ENCODE measurements at regions not wholly inside any gene's neighbourhood (a gene's known extent, or its start where the extent isn't known, plus 50 kb on each side); places are given as distances from the start of the nearest gene placed in this dataset.

GRCh38 chr17:37836593-37836992 lies 87.6 kb upstream of the TBC1D3K start:
- Histone ChIP-seq H3K9ac (ENCODE audit: control insufficient read depth, insufficient read depth, low read length) (no peak overlapping the region), H3K79me2 (ENCODE audit: control insufficient read depth, insufficient read depth, low read length) (no peaks in the 10 kb centered on the region), H3K9me3 (replicated peaks; ENCODE audit: control insufficient read depth, insufficient read depth, low read length) (no peaks in the 10 kb centered on the region), H3K27me3 (replicated peaks in 1 of 2; ENCODE audit: control insufficient read depth in 2 of 2, insufficient read depth in 2 of 2, low read length in 1 of 2) (no peaks in the 10 kb centered on the region), H3K4me1 (ENCODE audit: control insufficient read depth, insufficient read depth, low read length) (peaks cover 20% of the 10 kb centered on the region), H4K20me1 (ENCODE audit: control insufficient read depth, insufficient read depth) (no peaks in the 10 kb centered on the region), H3K27ac (ENCODE audit: control insufficient read depth, insufficient read depth) (no peak overlapping the region), H3K36me3 (ENCODE audit: control insufficient read depth in 2 of 2, insufficient read depth in 2 of 2, low read length in 1 of 2) (no peaks in the 10 kb centered on the region), H3K4me3 (no peak overlapping the region), H3K4me2 (ENCODE audit: control insufficient read depth, insufficient read depth) (no peak overlapping the region), H2AFZ (ENCODE audit: control insufficient read depth, low read depth, low read length) (no peak overlapping the region)
- DNase-seq (ENCODE audit: low read depth, low spot score) = no peak
- POLR2A ChIA-PET = no interaction called here
- 90% methylated on average over 2 of the region's 2 CpGs for WGBS (ENCODE audit: insufficient coverage, insufficient replicate concordance, low lambda C conversion rate, missing lambda C conversion rate)
- intact Hi-C loops (cut with micrococcal nuclease; ENCODE audit: unreplicated experiment) = no loop called here
- no TSS peak for BruUV-seq (replicated peaks)
- CTCF ChIA-PET = interaction anchor here (0.8 to 1.7 kb wide), 3 partner anchors 9 to 20 kb away, joined by 3 to 5 read pairs (median 3); no protein-coding TSS in a partner anchor
- no peak for FAIRE-seq
- in situ Hi-C loops (cut with MboI) = loop anchor here (25.0 kb wide), 1 partner anchor 551 kb away; no protein-coding TSS in a partner anchor
- no peak for ATAC-seq
- TF ChIP-seq NR2C2 (IDR thresholded peaks at IDR 0.05; ENCODE audit: borderline replicate concordance, control insufficient read depth, insufficient read length, low read depth) (no peak), ELK1 (IDR thresholded peaks at IDR 0.05; ENCODE audit: low read depth, low read length) (no peak)
- SMC1A ChIA-PET (ENCODE audit: uncharacterized antibody, unreplicated experiment) = interaction anchor here (0.7 to 2.1 kb wide), 5 partner anchors 8 to 47 kb away, joined by 3 to 5 read pairs (median 4); no protein-coding TSS in a partner anchor
- RAD21 ChIA-PET (ENCODE audit: unreplicated experiment) = interaction anchor here (1.1 to 2.0 kb wide), 2 partner anchors 13 to 21 kb away, joined by 3 to 6 read pairs; no protein-coding TSS in a partner anchor

GRCh38 chr17:37834168-37834567 lies 89.3 kb upstream of the HNF1B start:
- Histone ChIP-seq H2AFZ (ENCODE audit: control insufficient read depth, low read depth, low read length) (no peak overlapping the region), H3K4me1 (ENCODE audit: control insufficient read depth, insufficient read depth, low read length) (peaks cover 32% of the 10 kb centered on the region), H3K36me3 (ENCODE audit: control insufficient read depth in 2 of 2, insufficient read depth in 2 of 2, low read length in 1 of 2) (no peaks in the 10 kb centered on the region), H3K27ac (ENCODE audit: control insufficient read depth, insufficient read depth) (no peak overlapping the region), H3K4me2 (ENCODE audit: control insufficient read depth, insufficient read depth) (no peak overlapping the region), H3K9ac (ENCODE audit: control insufficient read depth, insufficient read depth, low read length) (no peak overlapping the region), H4K20me1 (ENCODE audit: control insufficient read depth, insufficient read depth) (no peaks in the 10 kb centered on the region), H3K9me3 (replicated peaks; ENCODE audit: control insufficient read depth, insufficient read depth, low read length) (no peaks in the 10 kb centered on the region), H3K4me3 (no peak overlapping the region), H3K79me2 (ENCODE audit: control insufficient read depth, insufficient read depth, low read length) (no peaks in the 10 kb centered on the region), H3K27me3 (replicated peaks in 1 of 2; ENCODE audit: control insufficient read depth in 2 of 2, insufficient read depth in 2 of 2, low read length in 1 of 2) (no peaks in the 10 kb centered on the region)
- WGBS (ENCODE audit: insufficient coverage, insufficient replicate concordance, low lambda C conversion rate, missing lambda C conversion rate) = 97% methylated on average over 2 of the region's 2 CpGs
- DNase-seq (ENCODE audit: low read depth, low spot score) = no peak
- ChIA-PET SMC1A (ENCODE audit: uncharacterized antibody, unreplicated experiment) (interaction anchor here (0.6 to 7.9 kb wide), 7 partner anchors 8 to 18 kb away, joined by 3 to 48 read pairs (median 8); no protein-coding TSS in a partner anchor), RAD21 (ENCODE audit: unreplicated experiment) (interaction anchor here (1.0 to 2.3 kb wide), 4 partner anchors 14 to 51 kb away, joined by 3 to 14 read pairs (median 4); no protein-coding TSS in a partner anchor), POLR2A (interaction anchor here (0.5 to 0.9 kb wide), 2 partner anchors 59 to 388 kb away, joined by 3 to 4 read pairs; no protein-coding TSS in a partner anchor), CTCF (interaction anchor here (0.7 to 2.9 kb wide), 4 partner anchors 10 to 16 kb away, joined by 3 to 19 read pairs (median 4); no protein-coding TSS in a partner anchor)
- no TSS peak for BruUV-seq (replicated peaks)
- no peak for FAIRE-seq
- intact Hi-C loops (cut with micrococcal nuclease; ENCODE audit: unreplicated experiment) = no loop called here
- in situ Hi-C loops (cut with MboI) = loop anchor here (25.0 kb wide), 1 partner anchor 553 kb away; no protein-coding TSS in a partner anchor
- no peak for ATAC-seq
- TF ChIP-seq PBX3 (IDR thresholded peaks at IDR 0.05; ENCODE audit: insufficient replicate concordance, low read depth, low read length) (no peak), NFYA (IDR thresholded peaks at IDR 0.05; ENCODE audit: borderline replicate concordance, low read depth, low read length) (no peak), EZH2 (IDR thresholded peaks at IDR 0.05; ENCODE audit: borderline replicate concordance, control insufficient read depth, low read depth, low read length) (no peak), STAT3 (IDR thresholded peaks at IDR 0.05; ENCODE audit: low read depth, low read length) (no peak), HDGF (IDR thresholded peaks at IDR 0.05) (peak; percentile 58; the same call in 1 of the 2 replicates), POLR2AphosphoS2 (IDR thresholded peaks at IDR 0.05; ENCODE audit: low read depth, low read length) (no peak), NR2F1 (conservative IDR thresholded peaks at IDR 0.05) (no peak), NKRF (conservative IDR thresholded peaks at IDR 0.05) (no peak), SIX5 (IDR thresholded peaks at IDR 0.05; ENCODE audit: low read depth, low read length, severe bottlenecking) (no peak), BHLHE40 (IDR thresholded peaks at IDR 0.05; ENCODE audit: borderline replicate concordance in 1 of 2, low read depth in 2 of 2, low read length in 1 of 2) (0 out of 4 replicates have a peak, but pooled peaks of 1 of the 2 experiments have one; percentile 6)

Measured in GM12878 (cell line).